ENCODE measurements at regions not wholly inside any gene's neighbourhood (a gene's known extent, or its start where the extent isn't known, plus 50 kb on each side); places are given as distances from the start of the nearest gene placed in this dataset.
A peak's percentile ranks its signal among the peaks of the same experiment; 100 is the strongest.

- TF ChIP-seq, protein P1, sequence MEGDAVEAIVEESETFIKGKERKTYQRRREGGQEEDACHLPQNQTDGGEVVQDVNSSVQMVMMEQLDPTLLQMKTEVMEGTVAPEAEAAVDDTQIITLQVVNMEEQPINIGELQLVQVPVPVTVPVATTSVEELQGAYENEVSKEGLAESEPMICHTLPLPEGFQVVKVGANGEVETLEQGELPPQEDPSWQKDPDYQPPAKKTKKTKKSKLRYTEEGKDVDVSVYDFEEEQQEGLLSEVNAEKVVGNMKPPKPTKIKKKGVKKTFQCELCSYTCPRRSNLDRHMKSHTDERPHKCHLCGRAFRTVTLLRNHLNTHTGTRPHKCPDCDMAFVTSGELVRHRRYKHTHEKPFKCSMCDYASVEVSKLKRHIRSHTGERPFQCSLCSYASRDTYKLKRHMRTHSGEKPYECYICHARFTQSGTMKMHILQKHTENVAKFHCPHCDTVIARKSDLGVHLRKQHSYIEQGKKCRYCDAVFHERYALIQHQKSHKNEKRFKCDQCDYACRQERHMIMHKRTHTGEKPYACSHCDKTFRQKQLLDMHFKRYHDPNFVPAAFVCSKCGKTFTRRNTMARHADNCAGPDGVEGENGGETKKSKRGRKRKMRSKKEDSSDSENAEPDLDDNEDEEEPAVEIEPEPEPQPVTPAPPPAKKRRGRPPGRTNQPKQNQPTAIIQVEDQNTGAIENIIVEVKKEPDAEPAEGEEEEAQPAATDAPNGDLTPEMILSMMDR (IDR thresholded peaks at IDR 0.05): no peak
- no peaks in the 10 kb centered on the region for H3K36me3 Mint-ChIP-seq (ENCODE audit: unreplicated experiment)
- no peak for DNase-seq (ENCODE audit: extremely low spot score, unreplicated experiment)
- H3K4me1 Mint-ChIP-seq (ENCODE audit: unreplicated experiment): no peaks in the 10 kb centered on the region
- H3K27ac Mint-ChIP-seq (ENCODE audit: unreplicated experiment): no peak overlapping the region
- no peak overlapping the region for H3K4me3 Mint-ChIP-seq (ENCODE audit: unreplicated experiment)
- H3K9me3 Mint-ChIP-seq (ENCODE audit: unreplicated experiment): no peaks in the 10 kb centered on the region
- H3K27me3 Mint-ChIP-seq (ENCODE audit: unreplicated experiment): no peaks in the 10 kb centered on the region
These were observed 341.6 kb upstream of the SFSWAP start for GRCh38 chr12:131369094-131369845.

GRCh38 chr12:131370321-131370720 is 340.6 kb upstream of the SFSWAP start:
- TF ChIP-seq, protein P1 (IDR thresholded peaks at IDR 0.05): no peak
- Mint-ChIP-seq H3K4me1 (ENCODE audit: unreplicated experiment) (no peaks in the 10 kb centered on the region), H3K9me3 (ENCODE audit: unreplicated experiment) (no peaks in the 10 kb centered on the region), H3K36me3 (ENCODE audit: unreplicated experiment) (no peaks in the 10 kb centered on the region), H3K4me3 (ENCODE audit: unreplicated experiment) (no peak overlapping the region), H3K27ac (ENCODE audit: unreplicated experiment) (no peak overlapping the region), H3K27me3 (ENCODE audit: unreplicated experiment) (peaks cover 2% of the 10 kb centered on the region)
- no peak for DNase-seq (ENCODE audit: extremely low spot score, unreplicated experiment)

- H3K9me3 Mint-ChIP-seq (ENCODE audit: unreplicated experiment): no peaks in the 10 kb centered on the region
- H3K27ac Mint-ChIP-seq (ENCODE audit: unreplicated experiment): no peak overlapping the region
- H3K36me3 Mint-ChIP-seq (ENCODE audit: unreplicated experiment): no peaks in the 10 kb centered on the region
- no peak for DNase-seq (ENCODE audit: extremely low spot score, unreplicated experiment)
- H3K4me1 Mint-ChIP-seq (ENCODE audit: unreplicated experiment): no peaks in the 10 kb centered on the region
- H3K27me3 Mint-ChIP-seq (ENCODE audit: unreplicated experiment): peaks cover 2% of the 10 kb centered on the region
- no peak overlapping the region for H3K4me3 Mint-ChIP-seq (ENCODE audit: unreplicated experiment)
- TF ChIP-seq, protein P1 (IDR thresholded peaks at IDR 0.05): no peak
These were observed 340.0 kb upstream of the SFSWAP start for GRCh38 chr12:131370791-131371347.

DNA sequence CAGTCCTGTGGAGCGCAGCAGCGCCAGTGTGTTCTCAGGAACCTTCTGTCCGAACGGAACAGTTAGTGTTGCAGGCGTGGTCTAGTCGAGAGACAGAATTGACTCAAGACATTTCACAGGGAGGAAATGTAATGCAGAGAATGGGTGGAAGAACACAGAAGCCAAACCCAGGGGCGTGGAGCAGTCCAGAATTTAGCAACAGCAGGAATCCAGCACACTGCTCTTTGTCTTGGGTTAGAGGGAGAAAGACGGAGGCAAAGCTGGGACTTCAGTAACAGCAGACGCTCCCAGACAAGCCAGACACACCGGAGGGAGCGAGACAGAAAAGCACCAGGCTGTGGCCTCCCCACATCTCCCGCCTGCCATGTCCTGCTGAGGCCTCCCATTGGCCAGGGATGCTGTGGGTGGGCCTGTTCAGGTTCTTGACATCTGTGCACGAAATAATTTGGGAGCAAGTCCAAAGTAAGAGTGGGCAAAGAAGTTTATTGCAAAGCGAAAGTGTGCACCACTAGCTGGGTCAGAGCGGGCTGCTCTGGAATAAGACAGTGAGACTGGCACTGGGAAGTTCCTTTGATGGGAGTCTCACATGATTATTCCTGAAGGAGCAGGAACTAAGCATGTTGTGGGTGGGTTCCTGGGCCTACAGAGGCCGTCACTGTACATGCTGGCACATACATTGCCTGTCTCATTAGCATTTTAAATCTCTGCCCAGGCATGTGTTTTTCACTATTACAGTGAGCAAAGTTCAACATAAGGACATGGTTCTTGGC is 339.3 kb upstream of the SFSWAP start:
- Mint-ChIP-seq H3K4me1 (ENCODE audit: unreplicated experiment) (no peaks in the 10 kb centered on the region), H3K27ac (ENCODE audit: unreplicated experiment) (no peak overlapping the region)

More for the DNA sequence above, 339.3 kb upstream of the SFSWAP start:
- Mint-ChIP-seq H3K36me3 (ENCODE audit: unreplicated experiment) (no peaks in the 10 kb centered on the region), H3K27me3 (ENCODE audit: unreplicated experiment) (peaks cover 2% of the 10 kb centered on the region), H3K9me3 (ENCODE audit: unreplicated experiment) (no peaks in the 10 kb centered on the region), H3K4me3 (ENCODE audit: unreplicated experiment) (no peak overlapping the region)
- peak; percentile 63 for DNase-seq (ENCODE audit: extremely low spot score, unreplicated experiment)
- TF ChIP-seq, protein P1 (IDR thresholded peaks at IDR 0.05): no peak
